DND-41 (cell line): ENCODE measurements at regions not wholly inside any gene's neighbourhood (a gene's known extent, or its start where the extent isn't known, plus 50 kb on each side); places are given as distances from the start of the nearest gene placed in this dataset.

Experiments
- EZH2 ChIP-seq: IDR thresholded peaks from 3 replicates; pipeline ENCODE4 v1.6.1; 2012; ENCODE audit warnings: borderline replicate concordance, low read depth, mild to moderate bottlenecking, moderate library complexity, low read length, inconsistent platforms; ENCODE audit not compliant: severe bottlenecking
- TF ChIP-seq, protein P1 (sequence below): IDR thresholded peaks from 2 replicates; pipeline ENCODE4 v1.5.1; 2012; ENCODE audit warnings: borderline replicate concordance, low read length, moderate library complexity, mild to moderate bottlenecking; ENCODE audit not compliant: poor library complexity, severe bottlenecking; ENCODE audit errors: extremely low read depth

DNA sequence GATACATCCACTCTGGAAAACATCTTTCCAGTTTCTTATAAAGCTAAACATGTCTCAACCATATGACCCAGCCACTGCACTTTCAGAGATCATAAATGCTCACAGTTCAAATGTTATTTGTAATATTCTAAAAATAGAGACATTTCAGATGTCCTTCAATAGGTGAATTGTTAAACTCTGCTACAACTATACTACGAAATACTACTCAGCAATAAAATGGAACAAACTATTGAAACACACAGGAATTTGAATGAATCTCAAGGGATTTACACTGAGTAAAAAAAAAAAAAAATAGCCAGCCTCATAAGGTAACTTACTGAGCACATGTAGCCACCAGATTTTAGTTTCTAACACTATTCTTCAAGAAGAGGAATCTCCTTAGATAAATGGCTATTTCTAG is 253.9 kb downstream of the PCDH18 start:
- TF ChIP-seq, protein P1, sequence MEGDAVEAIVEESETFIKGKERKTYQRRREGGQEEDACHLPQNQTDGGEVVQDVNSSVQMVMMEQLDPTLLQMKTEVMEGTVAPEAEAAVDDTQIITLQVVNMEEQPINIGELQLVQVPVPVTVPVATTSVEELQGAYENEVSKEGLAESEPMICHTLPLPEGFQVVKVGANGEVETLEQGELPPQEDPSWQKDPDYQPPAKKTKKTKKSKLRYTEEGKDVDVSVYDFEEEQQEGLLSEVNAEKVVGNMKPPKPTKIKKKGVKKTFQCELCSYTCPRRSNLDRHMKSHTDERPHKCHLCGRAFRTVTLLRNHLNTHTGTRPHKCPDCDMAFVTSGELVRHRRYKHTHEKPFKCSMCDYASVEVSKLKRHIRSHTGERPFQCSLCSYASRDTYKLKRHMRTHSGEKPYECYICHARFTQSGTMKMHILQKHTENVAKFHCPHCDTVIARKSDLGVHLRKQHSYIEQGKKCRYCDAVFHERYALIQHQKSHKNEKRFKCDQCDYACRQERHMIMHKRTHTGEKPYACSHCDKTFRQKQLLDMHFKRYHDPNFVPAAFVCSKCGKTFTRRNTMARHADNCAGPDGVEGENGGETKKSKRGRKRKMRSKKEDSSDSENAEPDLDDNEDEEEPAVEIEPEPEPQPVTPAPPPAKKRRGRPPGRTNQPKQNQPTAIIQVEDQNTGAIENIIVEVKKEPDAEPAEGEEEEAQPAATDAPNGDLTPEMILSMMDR, result no peak
- TF ChIP-seq EZH2, result no peak
